GM23338 (cell line): ENCODE measurements at regions not wholly inside any gene's neighbourhood (a gene's known extent, or its start where the extent isn't known, plus 50 kb on each side); places are given as distances from the start of the nearest gene placed in this dataset.

Experiments used
- ATAC-seq: fragments of 200-7000 bp; cut with Tn5 transposase; 3 replicates; pipeline ENCODE4 v1.9.1; 2020
- DNase-seq: peaks from one replicate; pipeline ENCODE4 v3.0.0-alpha.2; 2015; ENCODE audit warnings: low spot score
- H2AFZ ChIP-seq: fragments of 200-600 bp; sonication (generic); 2 replicates; pipeline ENCODE4 v1.8.0; 2016; ENCODE audit warnings: antibody characterized with exemption, mild to moderate bottlenecking, moderate library complexity
- H3F3A ChIP-seq: fragments of 200-600 bp; sonication (generic); replicated peaks from 2 replicates; pipeline ENCODE4 v1.8.0; 2017; ENCODE audit warnings: antibody characterized with exemption, mixed run types, low read depth
- H3K27ac ChIP-seq: fragments of 200-600 bp; sonication (generic); 2 replicates; pipeline ENCODE4 v1.6.1; 2016; ENCODE audit warnings: low read depth
- H3K27me3 ChIP-seq: fragments of 200-600 bp; sonication (generic); 2 replicates; pipeline ENCODE4 v1.8.0; 2016; ENCODE audit warnings: mild to moderate bottlenecking, mixed run types, moderate library complexity; ENCODE audit not compliant: insufficient read depth
- H3K36me3 ChIP-seq: fragments of 200-600 bp; sonication (generic); 2 replicates; pipeline ENCODE4 v1.8.0; 2016; ENCODE audit warnings: mild to moderate bottlenecking; ENCODE audit not compliant: insufficient read depth
- H3K4me1 ChIP-seq: fragments of 200-600 bp; sonication (generic); 2 replicates; pipeline ENCODE4 v1.8.0; 2016; ENCODE audit warnings: mild to moderate bottlenecking, moderate library complexity; ENCODE audit not compliant: insufficient read depth
- H3K4me2 ChIP-seq: fragments of 200-600 bp; sonication (generic); 2 replicates; pipeline ENCODE4 v1.7.1; 2017; ENCODE audit warnings: mixed run types
- H3K4me3 ChIP-seq: fragments of 200-600 bp; sonication (generic); 2 replicates; pipeline ENCODE4 v1.6.1; 2016; ENCODE audit warnings: mixed run types
- H3K79me2 ChIP-seq: fragments of 200-600 bp; sonication (generic); replicated peaks from 2 replicates; pipeline ENCODE4 v1.8.0; 2017; ENCODE audit warnings: mild to moderate bottlenecking; ENCODE audit not compliant: insufficient read depth
- H3K9me2 ChIP-seq: fragments of 200-600 bp; sonication (generic); 2 replicates; pipeline ENCODE4 v1.8.0; 2017; ENCODE audit not compliant: insufficient read depth
- H4K20me1 ChIP-seq: fragments of 200-600 bp; sonication (generic); replicated peaks from 2 replicates; pipeline ENCODE4 v1.8.0; 2017; ENCODE audit warnings: mild to moderate bottlenecking; ENCODE audit not compliant: insufficient read depth
- H3K27ac Mint-ChIP-seq: 2 replicates; pipeline ENCODE4 v1.8.0; 2020; ENCODE audit warnings: inconsistent platforms, mild to moderate bottlenecking, moderate library complexity, mixed read lengths
- H3K27me3 Mint-ChIP-seq: 3 replicates; pipeline ENCODE4 v1.8.0; 2022; ENCODE audit warnings: low read depth, mild to moderate bottlenecking, moderate library complexity, mixed read lengths, inconsistent platforms; ENCODE audit not compliant: insufficient read depth, poor library complexity
- H3K36me3 Mint-ChIP-seq: 3 replicates; pipeline ENCODE4 v1.8.0; 2021; ENCODE audit warnings: low read depth, mild to moderate bottlenecking, inconsistent platforms, moderate library complexity, mixed read lengths
- H3K4me1 Mint-ChIP-seq: 3 replicates; pipeline ENCODE4 v1.8.0; 2020; ENCODE audit warnings: mild to moderate bottlenecking, inconsistent platforms, mixed read lengths
- H3K4me3 Mint-ChIP-seq: 3 replicates; pipeline ENCODE4 v1.8.0; 2021; ENCODE audit warnings: moderate library complexity, mild to moderate bottlenecking, inconsistent platforms, mixed read lengths
- H3K9me3 Mint-ChIP-seq: 3 replicates; pipeline ENCODE4 v1.8.0; 2020; ENCODE audit warnings: moderate library complexity, mild to moderate bottlenecking, inconsistent platforms, mixed read lengths
- CREB1 ChIP-seq: fragments of 250-450 bp; sonication (Bioruptor Pico); IDR thresholded peaks from 2 replicates; pipeline ENCODE4 v1.5.0; 2020; ENCODE audit warnings: low read depth, mild to moderate bottlenecking, moderate library complexity
- EZH2 ChIP-seq: fragments of 200-600 bp; sonication (generic); IDR thresholded peaks from one replicate; pipeline ENCODE4 v1.8.0; 2017; ENCODE audit warnings: antibody characterized with exemption, mild to moderate bottlenecking, low read depth; ENCODE audit not compliant: unreplicated experiment
- EZH2phosphoT487 ChIP-seq: fragments of 200-600 bp; sonication (generic); IDR thresholded peaks from one replicate; pipeline ENCODE4 v1.8.1; 2018; ENCODE audit warnings: antibody characterized with exemption; ENCODE audit not compliant: unreplicated experiment
- NANOG ChIP-seq: IDR thresholded peaks from 2 replicates; pipeline ENCODE4 v1.6.1; 2016; ENCODE audit warnings: antibody characterized with exemption, borderline replicate concordance
- POLR2AphosphoS5 ChIP-seq: IDR thresholded peaks from 2 replicates; pipeline ENCODE4 v1.6.1; 2016; ENCODE audit warnings: antibody characterized with exemption, low read depth
- ZNF114 ChIP-seq: fragments of 250-450 bp; sonication (Bioruptor Pico); IDR thresholded peaks from 2 replicates; pipeline ENCODE4 v1.5.0; 2020; ENCODE audit warnings: mild to moderate bottlenecking, moderate library complexity
- ZNF331 ChIP-seq: fragments of 250-450 bp; sonication (Bioruptor Pico); IDR thresholded peaks from 2 replicates; pipeline ENCODE4 v1.5.0; 2020; ENCODE audit warnings: low read depth, mild to moderate bottlenecking, moderate library complexity
- TF ChIP-seq, protein P1 (sequence below): IDR thresholded peaks from one replicate; pipeline ENCODE4 v1.6.1; 2018; ENCODE audit warnings: antibody characterized with exemption; ENCODE audit not compliant: unreplicated experiment
- TF ChIP-seq, protein P2 (sequence below): fragments of 250-450 bp; sonication (Bioruptor Pico); IDR thresholded peaks from 2 replicates; pipeline ENCODE4 v1.5.0; 2020; ENCODE audit warnings: mild to moderate bottlenecking, moderate library complexity

DNA sequence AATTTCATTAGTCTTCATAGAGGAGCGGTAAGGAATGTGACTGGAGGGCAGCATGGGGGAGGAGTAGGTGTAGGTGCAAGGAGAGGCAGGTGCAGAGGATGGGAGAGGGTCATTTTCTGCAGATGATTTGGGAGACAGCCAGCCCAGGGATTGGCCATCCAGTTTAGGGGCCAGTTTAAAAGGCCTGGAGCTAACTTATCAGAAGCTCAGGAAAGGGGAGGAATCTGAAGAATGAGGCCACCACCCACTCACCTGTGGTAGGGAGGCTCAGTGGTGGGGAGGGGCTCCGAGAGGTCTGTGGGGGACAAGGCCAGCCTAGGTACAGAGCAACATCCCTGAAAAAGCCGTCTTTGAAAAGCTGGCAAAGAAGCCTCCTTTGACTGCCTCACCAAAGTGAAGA lies 110.8 kb upstream of the TMEM45B start:
- no peak overlapping the region for H3K4me3 ChIP-seq
- no peak for ATAC-seq
- no peaks in the 10 kb centered on the region for H3K79me2 ChIP-seq
- no peaks in the 10 kb centered on the region for H3K36me3 Mint-ChIP-seq
- no peaks in the 10 kb centered on the region for H3F3A ChIP-seq
- H3K27me3 Mint-ChIP-seq = peaks cover 7% of the 10 kb centered on the region
- peaks cover 4% of the 10 kb centered on the region; the same call in 1 of the 3 replicates for H3K4me1 Mint-ChIP-seq
- H3K4me2 ChIP-seq = no peak overlapping the region
- H3K9me2 ChIP-seq = no peaks in the 10 kb centered on the region
- no peak overlapping the region for H3K4me3 Mint-ChIP-seq
- H2AFZ ChIP-seq = no peak overlapping the region
- no peaks in the 10 kb centered on the region for H3K36me3 ChIP-seq
- no peaks in the 10 kb centered on the region for H3K9me3 Mint-ChIP-seq
- TF ChIP-seq ZNF114 (CRISPR knock-in tag) (no peak), POLR2AphosphoS5 (no peak), NANOG (no peak), CREB1 (CRISPR knock-in tag) (no peak), EZH2 (no peak), ZNF331 (CRISPR knock-in tag) (no peak)
- TF ChIP-seq, protein P1, sequence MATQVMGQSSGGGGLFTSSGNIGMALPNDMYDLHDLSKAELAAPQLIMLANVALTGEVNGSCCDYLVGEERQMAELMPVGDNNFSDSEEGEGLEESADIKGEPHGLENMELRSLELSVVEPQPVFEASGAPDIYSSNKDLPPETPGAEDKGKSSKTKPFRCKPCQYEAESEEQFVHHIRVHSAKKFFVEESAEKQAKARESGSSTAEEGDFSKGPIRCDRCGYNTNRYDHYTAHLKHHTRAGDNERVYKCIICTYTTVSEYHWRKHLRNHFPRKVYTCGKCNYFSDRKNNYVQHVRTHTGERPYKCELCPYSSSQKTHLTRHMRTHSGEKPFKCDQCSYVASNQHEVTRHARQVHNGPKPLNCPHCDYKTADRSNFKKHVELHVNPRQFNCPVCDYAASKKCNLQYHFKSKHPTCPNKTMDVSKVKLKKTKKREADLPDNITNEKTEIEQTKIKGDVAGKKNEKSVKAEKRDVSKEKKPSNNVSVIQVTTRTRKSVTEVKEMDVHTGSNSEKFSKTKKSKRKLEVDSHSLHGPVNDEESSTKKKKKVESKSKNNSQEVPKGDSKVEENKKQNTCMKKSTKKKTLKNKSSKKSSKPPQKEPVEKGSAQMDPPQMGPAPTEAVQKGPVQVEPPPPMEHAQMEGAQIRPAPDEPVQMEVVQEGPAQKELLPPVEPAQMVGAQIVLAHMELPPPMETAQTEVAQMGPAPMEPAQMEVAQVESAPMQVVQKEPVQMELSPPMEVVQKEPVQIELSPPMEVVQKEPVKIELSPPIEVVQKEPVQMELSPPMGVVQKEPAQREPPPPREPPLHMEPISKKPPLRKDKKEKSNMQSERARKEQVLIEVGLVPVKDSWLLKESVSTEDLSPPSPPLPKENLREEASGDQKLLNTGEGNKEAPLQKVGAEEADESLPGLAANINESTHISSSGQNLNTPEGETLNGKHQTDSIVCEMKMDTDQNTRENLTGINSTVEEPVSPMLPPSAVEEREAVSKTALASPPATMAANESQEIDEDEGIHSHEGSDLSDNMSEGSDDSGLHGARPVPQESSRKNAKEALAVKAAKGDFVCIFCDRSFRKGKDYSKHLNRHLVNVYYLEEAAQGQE = no peak
- H3K27ac ChIP-seq = no peak overlapping the region
- H3K27ac Mint-ChIP-seq = no peak overlapping the region
- DNase-seq = no peak
- no peaks in the 10 kb centered on the region for H3K4me1 ChIP-seq
- no peaks in the 10 kb centered on the region for H3K27me3 ChIP-seq
- H4K20me1 ChIP-seq = no peaks in the 10 kb centered on the region

DNA sequence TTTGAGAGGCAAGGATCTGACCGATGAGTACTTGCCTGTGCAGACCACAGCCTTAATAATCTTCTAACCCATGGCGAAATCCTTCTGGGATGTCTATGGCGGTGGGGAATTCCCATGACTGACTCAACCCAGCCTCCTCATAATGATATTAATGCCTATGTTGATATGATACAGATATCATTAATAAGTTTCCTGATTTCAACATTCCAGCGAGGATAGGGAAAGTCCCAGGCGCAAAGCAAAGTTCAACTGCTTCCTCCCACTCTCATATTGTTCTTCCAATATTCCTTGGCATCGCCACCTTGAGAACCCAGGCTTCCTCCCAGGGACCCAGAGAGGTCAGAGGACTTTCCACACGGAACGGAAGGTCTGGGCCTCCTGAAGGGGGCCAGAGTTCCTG lies 110.3 kb upstream of the TMEM45B start:
- H3K79me2 ChIP-seq = no peaks in the 10 kb centered on the region

More for the DNA sequence above, 110.3 kb upstream of the TMEM45B start:
- H3K27me3 ChIP-seq = no peaks in the 10 kb centered on the region
- no peak overlapping the region for H3K27ac Mint-ChIP-seq
- no peaks in the 10 kb centered on the region for H3K36me3 Mint-ChIP-seq
- no peaks in the 10 kb centered on the region for H3K4me1 ChIP-seq
- H3K27ac ChIP-seq = no peak overlapping the region
- H3K4me1 Mint-ChIP-seq = peaks cover 4% of the 10 kb centered on the region; the same call in 1 of the 3 replicates
- H3F3A ChIP-seq = no peaks in the 10 kb centered on the region
- no peak for ATAC-seq
- H3K9me3 Mint-ChIP-seq = no peaks in the 10 kb centered on the region
- H4K20me1 ChIP-seq = no peaks in the 10 kb centered on the region
- H3K9me2 ChIP-seq = no peaks in the 10 kb centered on the region
- DNase-seq = no peak
- TF ChIP-seq EZH2phosphoT487 (no peak), ZNF114 (CRISPR knock-in tag) (no peak), POLR2AphosphoS5 (no peak), ZNF331 (CRISPR knock-in tag) (no peak)
- TF ChIP-seq, protein P2, sequence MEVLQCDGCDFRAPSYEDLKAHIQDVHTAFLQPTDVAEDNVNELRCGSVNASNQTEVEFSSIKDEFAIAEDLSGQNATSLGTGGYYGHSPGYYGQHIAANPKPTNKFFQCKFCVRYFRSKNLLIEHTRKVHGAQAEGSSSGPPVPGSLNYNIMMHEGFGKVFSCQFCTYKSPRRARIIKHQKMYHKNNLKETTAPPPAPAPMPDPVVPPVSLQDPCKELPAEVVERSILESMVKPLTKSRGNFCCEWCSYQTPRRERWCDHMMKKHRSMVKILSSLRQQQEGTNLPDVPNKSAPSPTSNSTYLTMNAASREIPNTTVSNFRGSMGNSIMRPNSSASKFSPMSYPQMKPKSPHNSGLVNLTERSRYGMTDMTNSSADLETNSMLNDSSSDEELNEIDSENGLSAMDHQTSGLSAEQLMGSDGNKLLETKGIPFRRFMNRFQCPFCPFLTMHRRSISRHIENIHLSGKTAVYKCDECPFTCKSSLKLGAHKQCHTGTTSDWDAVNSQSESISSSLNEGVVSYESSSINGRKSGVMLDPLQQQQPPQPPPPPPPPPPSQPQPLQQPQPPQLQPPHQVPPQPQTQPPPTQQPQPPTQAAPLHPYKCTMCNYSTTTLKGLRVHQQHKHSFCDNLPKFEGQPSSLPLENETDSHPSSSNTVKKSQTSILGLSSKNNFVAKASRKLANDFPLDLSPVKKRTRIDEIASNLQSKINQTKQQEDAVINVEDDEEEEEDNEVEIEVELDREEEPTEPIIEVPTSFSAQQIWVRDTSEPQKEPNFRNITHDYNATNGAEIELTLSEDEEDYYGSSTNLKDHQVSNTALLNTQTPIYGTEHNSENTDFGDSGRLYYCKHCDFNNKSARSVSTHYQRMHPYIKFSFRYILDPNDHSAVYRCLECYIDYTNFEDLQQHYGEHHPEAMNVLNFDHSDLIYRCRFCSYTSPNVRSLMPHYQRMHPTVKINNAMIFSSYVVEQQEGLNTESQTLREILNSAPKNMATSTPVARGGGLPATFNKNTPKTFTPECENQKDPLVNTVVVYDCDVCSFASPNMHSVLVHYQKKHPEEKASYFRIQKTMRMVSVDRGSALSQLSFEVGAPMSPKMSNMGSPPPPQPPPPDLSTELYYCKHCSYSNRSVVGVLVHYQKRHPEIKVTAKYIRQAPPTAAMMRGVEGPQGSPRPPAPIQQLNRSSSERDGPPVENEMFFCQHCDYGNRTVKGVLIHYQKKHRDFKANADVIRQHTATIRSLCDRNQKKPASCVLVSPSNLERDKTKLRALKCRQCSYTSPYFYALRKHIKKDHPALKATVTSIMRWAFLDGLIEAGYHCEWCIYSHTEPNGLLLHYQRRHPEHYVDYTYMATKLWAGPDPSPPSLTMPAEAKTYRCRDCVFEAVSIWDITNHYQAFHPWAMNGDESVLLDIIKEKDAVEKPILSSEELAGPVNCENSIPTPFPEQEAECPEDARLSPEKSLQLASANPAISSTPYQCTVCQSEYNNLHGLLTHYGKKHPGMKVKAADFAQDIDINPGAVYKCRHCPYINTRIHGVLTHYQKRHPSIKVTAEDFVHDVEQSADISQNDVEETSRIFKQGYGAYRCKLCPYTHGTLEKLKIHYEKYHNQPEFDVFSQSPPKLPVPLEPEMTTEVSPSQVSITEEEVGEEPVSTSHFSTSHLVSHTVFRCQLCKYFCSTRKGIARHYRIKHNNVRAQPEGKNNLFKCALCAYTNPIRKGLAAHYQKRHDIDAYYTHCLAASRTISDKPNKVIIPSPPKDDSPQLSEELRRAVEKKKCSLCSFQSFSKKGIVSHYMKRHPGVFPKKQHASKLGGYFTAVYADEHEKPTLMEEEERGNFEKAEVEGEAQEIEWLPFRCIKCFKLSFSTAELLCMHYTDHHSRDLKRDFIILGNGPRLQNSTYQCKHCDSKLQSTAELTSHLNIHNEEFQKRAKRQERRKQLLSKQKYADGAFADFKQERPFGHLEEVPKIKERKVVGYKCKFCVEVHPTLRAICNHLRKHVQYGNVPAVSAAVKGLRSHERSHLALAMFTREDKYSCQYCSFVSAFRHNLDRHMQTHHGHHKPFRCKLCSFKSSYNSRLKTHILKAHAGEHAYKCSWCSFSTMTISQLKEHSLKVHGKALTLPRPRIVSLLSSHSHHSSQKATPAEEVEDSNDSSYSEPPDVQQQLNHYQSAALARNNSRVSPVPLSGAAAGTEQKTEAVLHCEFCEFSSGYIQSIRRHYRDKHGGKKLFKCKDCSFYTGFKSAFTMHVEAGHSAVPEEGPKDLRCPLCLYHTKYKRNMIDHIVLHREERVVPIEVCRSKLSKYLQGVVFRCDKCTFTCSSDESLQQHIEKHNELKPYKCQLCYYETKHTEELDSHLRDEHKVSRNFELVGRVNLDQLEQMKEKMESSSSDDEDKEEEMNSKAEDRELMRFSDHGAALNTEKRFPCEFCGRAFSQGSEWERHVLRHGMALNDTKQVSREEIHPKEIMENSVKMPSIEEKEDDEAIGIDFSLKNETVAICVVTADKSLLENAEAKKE (CRISPR knock-in tag) = no peak
- TF ChIP-seq, protein P1 = no peak
- no peak overlapping the region for H3K4me2 ChIP-seq
- H3K4me3 Mint-ChIP-seq = no peak overlapping the region
- no peaks in the 10 kb centered on the region for H3K36me3 ChIP-seq
- H3K27me3 Mint-ChIP-seq = peaks cover 7% of the 10 kb centered on the region
- H3K4me3 ChIP-seq = no peak overlapping the region
- H2AFZ ChIP-seq = no peak overlapping the region
